ENCODE measurements at regions not wholly inside any gene's neighbourhood (a gene's known extent, or its start where the extent isn't known, plus 50 kb on each side); places are given as distances from the start of the nearest gene placed in this dataset.
"Not testable (repeated sequence)": the region's sequence is repeated elsewhere in the genome, so short reads cannot be mapped to it uniquely, and the experiment has no call there.

- peak; percentile 44 for DNase-seq (ENCODE audit: low read depth)
These were observed 464.5 kb upstream of the RGMB start for GRCh38 chr5:98308960-98309359.

- DNase-seq (ENCODE audit: low read depth) = peak; percentile 99
These were observed 463.5 kb upstream of the RGMB start for GRCh38 chr5:98309785-98310598.

- peak; percentile 91 for DNase-seq (ENCODE audit: low read depth)
These were observed 459.2 kb upstream of the RGMB start for GRCh38 chr5:98314292-98314691.

GRCh38 chr5:98318386-98318785 lies 455.1 kb upstream of the RGMB start:
- DNase-seq (ENCODE audit: low read depth) = no peak

- DNase-seq (ENCODE audit: low read depth) = no peak
These were observed 454.0 kb upstream of the RGMB start for GRCh38 chr5:98319299-98320011.

GRCh38 chr5:98320343-98320742 lies 453.1 kb upstream of the RGMB start:
- DNase-seq (ENCODE audit: low read depth) = no peak

GRCh38 chr5:98321361-98321760 lies 452.1 kb upstream of the RGMB start:
- no peak for DNase-seq (ENCODE audit: low read depth)

- DNase-seq (ENCODE audit: low read depth) = not testable (repeated sequence)
These were observed 448.3 kb upstream of the RGMB start for GRCh38 chr5:98325187-98325586.

GRCh38 chr5:98328015-98328414 lies 445.4 kb upstream of the RGMB start:
- DNase-seq (ENCODE audit: low read depth) = no peak

- DNase-seq (ENCODE audit: low read depth) = no peak
These were observed 442.6 kb upstream of the RGMB start for GRCh38 chr5:98330871-98331270.

- DNase-seq (ENCODE audit: low read depth) = no peak
These were observed 439.5 kb upstream of the RGMB start for GRCh38 chr5:98333921-98334320.

GRCh38 chr5:98334946-98335345 lies 438.5 kb upstream of the RGMB start:
- DNase-seq (ENCODE audit: low read depth) = no peak

GRCh38 chr5:98339141-98339848 lies 434.2 kb upstream of the RGMB start:
- no peak for DNase-seq (ENCODE audit: low read depth)

- peak; percentile 90 for DNase-seq (ENCODE audit: low read depth)
These were observed 432.1 kb upstream of the RGMB start for GRCh38 chr5:98341038-98342032.

GRCh38 chr5:98342958-98343660 lies 430.4 kb upstream of the RGMB start:
- DNase-seq (ENCODE audit: low read depth) = not testable (repeated sequence)

- peak; percentile 90 for DNase-seq (ENCODE audit: low read depth)
These were observed 424.0 kb upstream of the RGMB start for GRCh38 chr5:98349251-98349989.

- no peak for DNase-seq (ENCODE audit: low read depth)
These were observed 423.5 kb upstream of the RGMB start for GRCh38 chr5:98349990-98350365.

GRCh38 chr5:98354922-98355321 lies 418.5 kb upstream of the RGMB start:
- no peak for DNase-seq (ENCODE audit: low read depth)

- DNase-seq (ENCODE audit: low read depth) = no peak
These were observed 412.9 kb upstream of the RGMB start for GRCh38 chr5:98360548-98360947.

- DNase-seq (ENCODE audit: low read depth) = no peak
These were observed 410.3 kb upstream of the RGMB start for GRCh38 chr5:98363157-98363556.
